Renal cortex interstitium (tissue), 11 donors: ENCODE measurements at regions not wholly inside any gene's neighbourhood (a gene's known extent, or its start where the extent isn't known, plus 50 kb on each side); places are given as distances from the start of the nearest gene placed in this dataset.
"Not testable (repeated sequence)": the region's sequence is repeated elsewhere in the genome, so short reads cannot be mapped to it uniquely, and the experiment has no call there.

Experiments
- DNase-seq, 11 donors: peaks; one replicate each; pipeline ENCODE4 v3.0.0-alpha.2; 2013; ENCODE audit warnings: low read depth in 9 of 11, low spot score in 4 of 11; ENCODE audit errors: extremely low read depth in 1 of 11

DNA sequence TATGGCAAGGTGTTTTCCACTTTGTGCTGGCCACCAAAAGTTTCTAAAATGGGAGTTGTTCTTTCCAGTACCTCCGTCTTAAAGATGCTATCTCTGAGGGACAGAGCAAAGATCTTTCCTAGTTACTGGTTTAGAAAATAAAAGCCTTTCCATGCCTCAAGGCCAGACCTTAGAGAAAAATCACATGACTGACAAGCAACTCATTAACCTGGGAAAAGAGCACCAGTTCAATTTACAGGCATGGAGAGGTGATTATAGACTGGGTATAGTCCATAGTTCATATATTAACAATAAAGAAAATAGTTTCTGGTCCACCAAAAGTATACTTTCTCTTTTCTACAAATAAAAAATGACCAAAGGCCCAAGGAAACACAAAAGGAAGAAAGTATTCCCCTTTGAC is 230.7 kb downstream of the TOX3 start:
- DNase-seq = no peak

DNA sequence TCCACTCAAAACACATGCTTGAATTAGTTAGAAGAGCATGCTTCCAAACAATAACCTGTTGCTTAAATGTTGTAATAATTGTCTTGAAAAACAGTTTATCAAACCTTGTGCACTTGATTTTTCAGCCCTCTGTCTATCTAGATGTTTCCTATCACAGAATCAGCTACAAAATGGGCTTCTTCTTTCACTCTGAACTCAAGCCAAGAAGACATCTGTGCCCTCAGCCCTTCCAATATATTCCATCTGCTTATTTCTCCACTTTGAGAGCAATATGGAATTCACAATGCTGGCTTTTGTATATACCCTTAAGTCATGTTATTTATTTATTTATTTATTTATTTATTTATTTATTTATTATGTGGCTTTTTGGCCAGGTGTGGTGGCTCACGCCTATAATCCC is 234.2 kb downstream of the TOX3 start:
- no peak for DNase-seq

DNA sequence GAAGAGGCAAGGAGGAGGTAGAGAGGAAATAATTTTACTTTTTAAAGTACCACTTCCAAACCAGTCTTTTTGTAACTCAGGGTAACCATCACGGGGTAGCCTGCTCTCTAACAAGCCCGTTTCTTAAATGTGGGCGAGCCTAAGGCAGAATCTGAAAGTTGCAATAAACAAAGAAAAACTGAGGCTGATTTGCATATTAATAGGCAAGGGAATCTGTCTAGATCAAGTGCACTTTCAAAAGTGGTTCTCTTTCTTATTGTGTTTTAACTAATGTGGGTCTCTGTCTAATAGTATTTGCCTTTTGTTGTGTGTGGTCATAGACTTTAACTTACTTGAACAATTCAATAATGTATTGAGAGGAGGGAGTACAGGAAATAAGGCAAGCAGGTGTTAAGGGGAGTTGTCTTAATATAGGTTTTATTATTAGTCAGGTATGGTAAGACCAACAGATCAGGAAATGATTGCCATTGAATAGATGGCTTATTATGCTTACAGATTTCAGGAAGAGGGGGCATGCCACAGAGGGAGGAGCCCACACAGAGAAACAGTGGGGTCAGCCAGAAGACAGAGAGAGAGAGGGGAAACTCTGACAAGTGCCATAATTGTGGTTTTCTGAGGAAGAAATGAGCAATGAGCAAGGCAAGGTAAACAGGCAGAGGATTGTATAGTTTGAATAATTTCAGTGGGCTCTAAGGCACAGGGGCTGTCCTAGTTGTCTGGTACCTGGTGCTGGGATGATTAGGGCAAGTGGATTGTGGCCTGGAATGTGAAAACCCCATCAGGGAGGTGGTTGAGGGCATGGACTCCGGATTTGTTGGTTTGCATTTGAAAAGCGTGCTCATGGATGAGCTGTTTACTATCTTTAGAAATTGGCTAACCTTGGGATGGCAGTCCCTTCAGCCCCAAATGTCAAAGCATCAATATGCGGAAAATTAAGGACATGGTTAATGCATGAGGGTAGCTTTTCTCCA is 237.2 kb downstream of the TOX3 start:
- DNase-seq = no peak

- DNase-seq = peak in 2 of 11 donors; percentile 2 to 3
Measured at GRCh38 chr16:52308051-52308450, 238.9 kb downstream of the TOX3 start.

GRCh38 chr16:52301026-52301425 is 245.9 kb downstream of the TOX3 start:
- no peak for DNase-seq

DNA sequence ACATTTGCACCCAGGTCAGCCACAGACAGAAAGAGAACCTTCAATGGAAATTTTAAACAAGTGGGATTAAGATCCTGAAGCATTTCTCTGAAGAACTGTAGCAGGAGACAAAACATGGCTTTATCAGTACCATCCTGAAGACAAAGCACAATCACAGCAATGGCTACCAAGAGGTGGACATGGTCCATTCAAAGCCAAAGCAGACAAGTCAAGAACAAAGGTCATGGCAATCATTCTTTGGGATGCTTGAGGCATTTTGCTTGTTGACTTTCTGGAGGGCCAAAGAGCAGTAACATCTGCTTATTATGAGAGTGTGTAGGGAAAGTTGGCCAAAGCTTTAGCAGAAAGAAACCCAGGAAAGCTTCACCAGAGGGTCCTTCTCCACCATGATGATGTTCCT is 248.2 kb downstream of the TOX3 start:
- no peak for DNase-seq

DNA sequence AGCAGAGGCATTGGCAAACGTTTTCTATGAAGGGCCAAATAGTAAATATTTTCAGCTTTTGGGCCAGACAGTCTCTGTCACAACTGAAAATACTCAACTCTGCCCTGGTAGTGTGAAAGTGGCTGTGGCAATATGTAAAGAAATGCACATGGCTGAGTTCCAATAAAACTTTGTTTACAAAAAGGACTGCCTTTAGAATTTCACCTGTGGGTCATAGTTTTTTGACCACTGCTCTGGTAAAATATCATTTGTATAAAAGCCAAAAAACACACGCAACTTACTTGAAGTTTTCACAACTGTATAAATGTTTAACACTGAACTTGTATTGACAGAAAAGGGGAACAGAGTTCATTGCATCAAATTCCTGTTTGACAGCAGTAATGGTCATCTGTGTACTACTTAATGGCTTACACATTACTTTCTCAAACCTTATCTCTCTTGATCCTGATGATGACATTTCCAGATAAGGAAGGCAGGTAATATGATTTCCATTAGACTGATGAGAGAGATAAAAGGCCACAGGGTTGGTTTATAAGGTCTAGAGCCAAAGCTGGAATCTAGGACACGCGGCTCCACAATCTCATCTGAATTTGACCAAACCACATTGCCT is 250.1 kb downstream of the TOX3 start:
- DNase-seq = not testable (repeated sequence)

DNA sequence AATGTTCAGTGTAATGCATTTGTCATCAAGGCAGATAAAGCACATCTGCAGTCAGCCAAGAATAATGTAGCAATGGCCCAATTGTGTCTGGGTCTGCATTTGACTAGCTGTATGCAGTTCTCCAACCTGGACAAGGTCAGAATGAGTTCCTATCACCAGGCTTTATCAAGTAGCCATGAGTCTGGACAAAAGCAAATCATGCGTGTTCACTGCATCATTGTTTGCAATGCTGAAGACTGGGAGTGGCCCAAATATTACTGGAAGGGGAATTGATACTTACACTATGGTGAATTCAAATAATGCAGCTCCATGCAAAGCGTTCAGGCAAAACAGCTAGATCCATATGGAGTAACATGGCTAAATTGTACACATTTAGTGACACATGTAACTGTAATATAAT is 250.9 kb downstream of the TOX3 start:
- DNase-seq = no peak

DNA sequence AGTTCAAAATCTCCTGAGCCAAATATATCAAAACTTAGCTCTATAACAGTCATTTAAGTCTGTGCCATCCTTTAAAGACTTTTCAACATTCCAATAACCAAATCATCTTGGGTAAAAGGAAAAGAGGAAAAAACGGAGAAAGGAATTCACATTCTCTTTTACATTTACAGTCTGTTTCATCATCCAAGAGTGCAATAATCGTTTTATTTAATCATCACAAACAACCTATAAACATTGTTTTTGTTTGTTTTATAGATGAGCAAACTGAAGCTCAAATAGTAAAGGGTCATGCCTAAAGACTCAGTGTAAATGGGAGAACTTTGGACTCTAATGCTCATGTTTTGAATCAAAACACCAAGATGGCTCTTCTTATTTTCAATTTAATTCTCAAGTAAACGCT is 252.3 kb downstream of the TOX3 start:
- DNase-seq = no peak

- DNase-seq = no peak
Measured at GRCh38 chr16:52293204-52293603, 253.7 kb downstream of the TOX3 start.

DNA sequence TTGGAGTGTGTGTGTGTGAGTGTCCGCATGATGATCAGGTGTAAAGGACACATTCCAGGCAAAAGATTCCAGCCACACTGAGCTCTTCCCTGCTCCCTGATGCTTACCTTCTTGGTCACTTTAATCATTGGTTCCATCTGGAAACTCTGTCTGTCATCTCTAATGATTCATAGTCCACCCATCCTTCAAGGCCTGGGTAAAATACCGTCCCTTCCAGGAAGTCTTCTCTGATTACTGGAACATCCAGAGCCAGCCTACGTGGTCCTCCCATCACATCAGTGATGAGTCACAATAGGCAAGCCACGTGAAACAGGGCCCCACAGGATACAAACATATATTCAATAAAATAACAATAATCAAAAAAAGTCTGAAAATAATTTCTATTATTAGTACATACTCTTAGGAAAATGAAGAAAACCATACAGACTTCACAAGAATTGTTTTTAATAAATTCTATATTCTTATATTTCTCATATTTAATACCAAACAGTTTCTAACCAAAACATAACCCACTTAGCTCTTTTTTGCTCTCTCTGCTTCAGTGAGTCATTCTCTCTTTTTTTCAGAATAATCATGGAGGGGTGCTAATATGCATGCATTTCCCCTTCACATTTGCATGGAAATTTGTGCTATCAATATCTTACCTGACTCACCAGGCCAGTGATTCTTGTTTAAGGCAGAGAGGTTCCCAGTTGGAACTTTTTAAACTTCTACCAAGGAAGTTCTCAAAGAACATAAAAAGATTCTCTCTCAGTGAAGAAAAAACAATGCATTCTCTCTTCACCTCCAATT is 263.2 kb downstream of the TOX3 start:
- DNase-seq = no peak

GRCh38 chr16:52283018-52283417 is 263.9 kb downstream of the TOX3 start:
- no peak for DNase-seq

GRCh38 chr16:52280086-52280485 is 266.9 kb downstream of the TOX3 start:
- no peak for DNase-seq

GRCh38 chr16:52271088-52271750 is 275.7 kb downstream of the TOX3 start:
- DNase-seq = no peak

DNA sequence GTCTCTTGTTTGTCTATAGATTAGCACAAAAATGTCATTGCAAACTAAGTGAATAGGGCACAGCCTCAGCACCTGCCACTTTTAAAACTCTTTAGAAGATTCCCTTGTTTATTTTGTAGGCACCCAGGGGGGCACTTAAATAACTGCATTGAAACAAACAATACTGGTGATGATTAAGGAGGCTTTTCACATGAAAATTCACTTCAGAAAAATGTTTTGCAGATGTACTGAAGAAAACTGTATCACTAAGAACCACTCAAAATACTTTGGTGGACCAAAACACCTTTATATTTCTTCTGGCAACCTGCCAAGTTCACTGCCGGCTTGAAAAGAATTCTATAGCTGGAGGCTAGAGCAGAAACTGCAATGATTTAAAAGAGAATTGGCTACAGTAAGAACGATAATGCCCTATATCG is 281.5 kb downstream of the TOX3 start:
- peak in 8 of 11 donors; percentile 13 to 46 (median 19) for DNase-seq

- DNase-seq = no peak
Measured at GRCh38 chr16:52257534-52257933, 289.4 kb downstream of the TOX3 start.

- peak in 10 of 11 donors; percentile 4 to 62 (median 28) for DNase-seq
Measured at GRCh38 chr16:52256310-52257078, 290.4 kb downstream of the TOX3 start.

- DNase-seq = no peak
Measured at GRCh38 chr16:52254746-52255145, 292.2 kb downstream of the TOX3 start.
